DND-41 (cell line): ENCODE measurements at regions not wholly inside any gene's neighbourhood (a gene's known extent, or its start where the extent isn't known, plus 50 kb on each side); places are given as distances from the start of the nearest gene placed in this dataset.

Experiments used
- ATAC-seq: fragments of 200-7000 bp; cut with Tn5 transposase; 3 replicates; pipeline ENCODE4 v1.9.1; 2021; ENCODE audit warnings: low read depth; ENCODE audit not compliant: insufficient read depth
- DNase-seq: peaks from one replicate; pipeline ENCODE4 v3.0.0-alpha.2; 2020
- H2AFZ ChIP-seq: 2 replicates; pipeline ENCODE4 v1.6.0; 2012; ENCODE audit warnings: low read depth, low read length
- H3K27ac ChIP-seq: 2 replicates; pipeline ENCODE4 v1.5.1; 2012; ENCODE audit warnings: low read length, inconsistent platforms
- H3K27me3 ChIP-seq: fragments of 200-600 bp; sonication (generic); 2 replicates; pipeline ENCODE4 v1.6.0; 2012; ENCODE audit warnings: low read length, mild to moderate bottlenecking, inconsistent platforms; ENCODE audit not compliant: insufficient read depth, poor library complexity
- H3K36me3 ChIP-seq: 2 replicates; pipeline ENCODE4 v1.5.1; 2012; ENCODE audit warnings: low read length, inconsistent platforms; ENCODE audit not compliant: insufficient read depth
- H3K4me1 ChIP-seq: 2 replicates; pipeline ENCODE4 v1.5.1; 2012; ENCODE audit warnings: mild to moderate bottlenecking, low read length; ENCODE audit not compliant: insufficient read depth
- H3K4me2 ChIP-seq: 2 replicates; pipeline ENCODE4 v1.6.0; 2012; ENCODE audit warnings: mild to moderate bottlenecking, moderate library complexity, low read length, inconsistent platforms; ENCODE audit not compliant: insufficient read depth
- H3K4me3 ChIP-seq, 2 experiments: fragments of 200-600 bp in 1 of 2; shearing (Covaris generic) in 1 of 2; 2 replicates each; pipeline ENCODE4 v1.5.1; 2012 to 2016; ENCODE audit warnings: inconsistent platforms in 2 of 2, low read length in 2 of 2, mild to moderate bottlenecking in 2 of 2, low read depth in 1 of 2, moderate library complexity in 1 of 2
- H3K79me2 ChIP-seq: 2 replicates; pipeline ENCODE4 v1.6.0; 2012; ENCODE audit warnings: low read length, inconsistent platforms; ENCODE audit not compliant: insufficient read depth
- H3K9ac ChIP-seq: 2 replicates; pipeline ENCODE4 v1.6.0; 2012; ENCODE audit warnings: low read depth, mild to moderate bottlenecking, inconsistent platforms, low read length, moderate library complexity
- H3K9me3 ChIP-seq: 2 replicates; pipeline ENCODE4 v1.5.1; 2012; ENCODE audit warnings: low read length, moderate library complexity, mild to moderate bottlenecking, inconsistent platforms; ENCODE audit not compliant: insufficient read depth, severe bottlenecking
- H4K20me1 ChIP-seq: 2 replicates; pipeline ENCODE4 v1.6.0; 2012; ENCODE audit warnings: low read length; ENCODE audit not compliant: insufficient read depth
- EZH2 ChIP-seq: IDR thresholded peaks from 3 replicates; pipeline ENCODE4 v1.6.1; 2012; ENCODE audit warnings: borderline replicate concordance, low read depth, mild to moderate bottlenecking, moderate library complexity, low read length, inconsistent platforms; ENCODE audit not compliant: severe bottlenecking
- TF ChIP-seq, protein P1 (sequence below): IDR thresholded peaks from 2 replicates; pipeline ENCODE4 v1.5.1; 2012; ENCODE audit warnings: borderline replicate concordance, low read length, moderate library complexity, mild to moderate bottlenecking; ENCODE audit not compliant: poor library complexity, severe bottlenecking; ENCODE audit errors: extremely low read depth

DNA sequence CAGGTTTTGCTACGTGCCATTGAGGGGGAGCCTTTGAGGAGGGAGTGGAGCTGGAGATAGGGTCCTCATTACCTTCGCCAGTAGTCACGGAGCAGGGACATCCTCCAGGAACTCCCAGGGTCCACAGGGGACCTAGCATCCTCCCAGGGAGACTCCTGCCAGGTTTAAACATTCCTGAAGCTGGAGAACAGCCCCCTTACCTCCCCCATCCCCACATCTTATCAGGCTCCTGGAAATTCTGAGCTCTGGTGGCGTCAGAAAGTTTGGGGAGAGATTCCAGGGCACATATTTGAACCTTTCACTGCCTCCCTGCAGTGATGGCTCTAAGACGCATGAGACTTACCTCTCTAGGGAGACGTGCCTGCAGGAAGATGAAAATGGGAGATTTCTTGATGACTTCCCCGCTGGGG lies 192.3 kb upstream of the GSC start:
- Histone ChIP-seq H2AFZ (no peak overlapping the region), H3K4me2 (no peak overlapping the region), H3K79me2 (no peaks in the 10 kb centered on the region), H3K9ac (no peak overlapping the region), H3K27me3 (no peaks in the 10 kb centered on the region), H4K20me1 (no peaks in the 10 kb centered on the region), H3K27ac (no peak overlapping the region), H3K36me3 (no peaks in the 10 kb centered on the region), H3K9me3 (no peaks in the 10 kb centered on the region), H3K4me1 (no peaks in the 10 kb centered on the region), H3K4me3 (no peak overlapping the region)
- ATAC-seq (no peak), DNase-seq (no peak)
- no peak for TF ChIP-seq EZH2

DNA sequence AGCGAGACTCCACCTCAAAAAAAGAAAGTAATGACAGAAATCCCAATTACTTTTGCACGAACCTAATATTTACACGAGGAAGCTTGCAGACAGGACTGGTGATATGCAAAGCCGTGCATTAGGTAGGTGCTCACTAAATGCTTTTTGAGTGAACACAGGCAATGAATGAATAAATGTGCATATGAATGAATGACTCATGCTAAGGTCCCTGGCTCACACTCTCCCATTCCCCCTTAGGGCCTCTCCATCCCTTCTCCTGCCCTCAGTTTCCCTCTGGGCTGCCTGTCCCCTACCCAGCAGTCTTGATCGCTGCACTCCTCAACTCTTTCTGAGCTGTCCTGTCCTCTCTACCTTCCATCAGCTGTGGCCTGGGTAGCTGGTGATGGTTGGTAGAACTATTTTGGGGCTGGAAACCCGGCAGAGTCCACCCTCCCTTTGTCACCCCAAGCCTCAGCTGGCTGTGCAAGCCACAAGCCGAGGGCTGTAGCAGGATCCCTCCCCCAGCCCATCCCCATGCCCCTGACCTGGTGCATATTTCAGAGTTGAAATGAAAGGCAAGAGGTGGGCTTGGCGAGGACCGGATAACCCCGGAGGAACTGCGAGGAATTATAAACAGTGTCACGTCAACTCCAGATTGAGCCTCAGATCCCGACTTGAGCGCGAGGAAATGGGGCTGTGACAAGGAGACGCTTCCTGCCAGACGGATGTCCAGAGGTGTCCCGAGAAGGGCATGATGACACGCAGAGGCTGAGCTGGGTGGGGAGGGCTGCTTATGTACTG lies 191.7 kb upstream of the GSC start:
- no peak for ATAC-seq
- Histone ChIP-seq H3K4me2 (no peak overlapping the region), H3K27me3 (no peaks in the 10 kb centered on the region)

DNA sequence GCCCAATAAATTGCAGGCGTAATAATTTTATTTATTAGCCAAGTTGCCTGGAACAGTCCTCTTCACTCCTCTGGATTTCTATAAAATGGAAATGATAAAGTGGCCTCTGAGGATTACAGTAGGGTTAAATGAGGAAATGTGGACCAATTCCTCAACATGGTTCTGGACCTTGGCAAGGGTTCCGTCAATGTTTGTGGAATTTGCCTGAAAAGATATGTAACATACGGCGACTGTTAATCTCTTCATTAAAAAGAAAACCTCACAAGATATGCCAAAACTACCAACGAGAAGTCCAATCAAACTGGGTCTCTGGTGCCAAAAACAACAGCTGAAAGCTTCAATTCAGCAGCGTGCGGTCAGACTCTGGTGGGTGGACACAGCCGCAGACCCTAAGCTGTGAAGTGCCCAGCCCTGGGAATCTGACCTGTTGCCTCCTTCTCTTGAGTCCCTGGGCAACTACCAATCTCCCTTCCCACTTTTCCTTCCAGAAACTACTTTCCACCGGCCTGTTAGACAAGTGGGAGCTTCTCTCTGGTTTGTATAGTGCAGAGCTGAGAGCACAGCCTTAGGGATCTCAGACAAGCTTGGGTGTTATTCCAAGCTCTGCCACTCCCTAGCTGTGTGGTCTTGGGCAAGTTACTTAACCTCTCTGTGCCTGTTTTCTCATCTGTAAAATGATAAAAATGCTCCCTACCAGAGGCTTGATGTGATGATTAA lies 190.5 kb upstream of the GSC start:
- Histone ChIP-seq H3K4me1 (no peaks in the 10 kb centered on the region), H3K27ac (no peak overlapping the region), H3K27me3 (no peaks in the 10 kb centered on the region), H3K4me2 (no peak overlapping the region), H2AFZ (no peak overlapping the region), H3K36me3 (no peaks in the 10 kb centered on the region), H4K20me1 (no peaks in the 10 kb centered on the region), H3K9me3 (no peaks in the 10 kb centered on the region), H3K9ac (no peak overlapping the region), H3K79me2 (no peaks in the 10 kb centered on the region), H3K4me3 (no peak overlapping the region)
- no peak for TF ChIP-seq EZH2
- no peak for ATAC-seq
- DNase-seq = no peak

More for the DNA sequence above, 191.7 kb upstream of the GSC start:
- Histone ChIP-seq H3K9ac (no peak overlapping the region), H3K27ac (no peak overlapping the region), H3K36me3 (no peaks in the 10 kb centered on the region), H3K9me3 (no peaks in the 10 kb centered on the region), H3K79me2 (no peaks in the 10 kb centered on the region), H3K4me3 (no peak overlapping the region), H3K4me1 (no peaks in the 10 kb centered on the region), H2AFZ (no peak overlapping the region), H4K20me1 (no peaks in the 10 kb centered on the region)
- TF ChIP-seq, protein P1, sequence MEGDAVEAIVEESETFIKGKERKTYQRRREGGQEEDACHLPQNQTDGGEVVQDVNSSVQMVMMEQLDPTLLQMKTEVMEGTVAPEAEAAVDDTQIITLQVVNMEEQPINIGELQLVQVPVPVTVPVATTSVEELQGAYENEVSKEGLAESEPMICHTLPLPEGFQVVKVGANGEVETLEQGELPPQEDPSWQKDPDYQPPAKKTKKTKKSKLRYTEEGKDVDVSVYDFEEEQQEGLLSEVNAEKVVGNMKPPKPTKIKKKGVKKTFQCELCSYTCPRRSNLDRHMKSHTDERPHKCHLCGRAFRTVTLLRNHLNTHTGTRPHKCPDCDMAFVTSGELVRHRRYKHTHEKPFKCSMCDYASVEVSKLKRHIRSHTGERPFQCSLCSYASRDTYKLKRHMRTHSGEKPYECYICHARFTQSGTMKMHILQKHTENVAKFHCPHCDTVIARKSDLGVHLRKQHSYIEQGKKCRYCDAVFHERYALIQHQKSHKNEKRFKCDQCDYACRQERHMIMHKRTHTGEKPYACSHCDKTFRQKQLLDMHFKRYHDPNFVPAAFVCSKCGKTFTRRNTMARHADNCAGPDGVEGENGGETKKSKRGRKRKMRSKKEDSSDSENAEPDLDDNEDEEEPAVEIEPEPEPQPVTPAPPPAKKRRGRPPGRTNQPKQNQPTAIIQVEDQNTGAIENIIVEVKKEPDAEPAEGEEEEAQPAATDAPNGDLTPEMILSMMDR = no peak
- TF ChIP-seq EZH2 = no peak
- no peak for DNase-seq

DNA sequence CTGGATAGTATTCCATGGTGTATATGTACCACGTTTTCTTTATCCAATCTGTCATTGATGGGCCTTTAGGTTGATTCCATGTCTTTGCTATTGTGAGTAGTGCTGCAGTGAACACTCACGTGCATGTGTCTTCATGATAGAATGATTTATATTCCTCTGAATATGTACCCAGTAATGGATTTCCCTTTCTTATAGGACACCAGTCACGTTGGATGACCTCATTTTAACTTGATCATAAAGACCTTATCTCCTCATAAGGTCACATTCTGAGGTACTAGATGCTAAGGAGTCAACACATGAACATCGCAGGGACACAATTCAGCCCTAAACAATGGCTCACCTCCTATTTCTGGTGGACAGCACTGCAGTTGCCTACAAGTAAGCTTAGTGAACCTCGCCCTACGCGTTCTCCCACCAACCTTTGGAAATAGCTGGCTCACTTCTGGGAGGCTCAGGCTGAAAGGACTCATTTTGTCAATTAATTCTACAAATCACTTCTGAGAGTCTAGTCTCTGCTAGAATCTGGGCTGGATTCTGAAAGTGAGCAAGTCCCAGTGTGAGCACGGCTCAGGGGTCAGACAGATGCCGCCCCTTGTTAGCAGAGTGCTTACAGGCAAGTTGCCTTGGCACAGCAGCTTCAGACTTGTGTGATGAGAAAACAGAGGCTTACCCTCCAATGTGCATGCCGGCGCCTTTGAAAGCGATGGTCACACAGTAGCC lies 183.8 kb upstream of the GSC start:
- no peak for DNase-seq
- TF ChIP-seq EZH2 = no peak
- TF ChIP-seq, protein P1 = no peak

More for the DNA sequence above, 183.8 kb upstream of the GSC start:
- Histone ChIP-seq H3K9me3 (no peaks in the 10 kb centered on the region), H3K27ac (no peak overlapping the region), H3K79me2 (no peaks in the 10 kb centered on the region), H3K36me3 (no peaks in the 10 kb centered on the region), H4K20me1 (no peaks in the 10 kb centered on the region), H3K4me3 (no peak overlapping the region), H3K4me1 (no peaks in the 10 kb centered on the region), H3K27me3 (no peaks in the 10 kb centered on the region), H2AFZ (no peak overlapping the region), H3K9ac (no peak overlapping the region), H3K4me2 (no peak overlapping the region)
- ATAC-seq = no peak
